Adrenal gland (tissue), 9 donors: ENCODE measurements at regions not wholly inside any gene's neighbourhood (a gene's known extent, or its start where the extent isn't known, plus 50 kb on each side); places are given as distances from the start of the nearest gene placed in this dataset.

Experiments used
- DNase-seq, 7 donors: peaks; one replicate each; pipeline ENCODE4 v3.0.0-alpha.2; 2019 to 2020
- H3K27ac ChIP-seq, 5 donors: fragments of 200-600 bp; sonication (generic) in 4 of 5; 1 replicate in 3 of 5; 2 replicates in 2 of 5; pipeline versions ENCODE4 v1.5.1 to v1.8.0; 2016 to 2020; ENCODE audit warnings: mild to moderate bottlenecking in 1 of 5
- H3K27me3 ChIP-seq: fragments of 200-600 bp; 2 replicates; pipeline ENCODE4 v1.8.0; 2021
- H3K36me3 ChIP-seq, 2 donors: fragments of 200-600 bp; replicated peaks in 1 of 2; 1 replicate in 1 of 2; 2 replicates in 1 of 2; pipeline versions ENCODE4 v1.5.1 to v1.8.0; 2018 to 2022
- H3K4me1 ChIP-seq, 2 donors: fragments of 200-600 bp; replicated peaks in 1 of 2; 1 replicate in 1 of 2; 2 replicates in 1 of 2; pipeline versions ENCODE4 v1.5.1 to v1.8.0; 2018 to 2021
- H3K4me3 ChIP-seq, 4 donors: fragments of 200-600 bp; sonication (generic) in 3 of 4; one replicate each; pipeline ENCODE4 v1.5.1; 2016 to 2018
- H3K9me3 ChIP-seq, 3 donors: fragments of 200-600 bp; sonication (generic) in 1 of 3; replicated peaks in 1 of 3; 1 replicate in 2 of 3; 2 replicates in 1 of 3; pipeline versions ENCODE4 v1.5.1 to v1.8.0; 2016 to 2021
- POLR2A ChIP-seq, 2 donors: fragments of 450-650 bp; IDR thresholded peaks; one replicate each; pipeline ENCODE4 v1.6.1; 2017; ENCODE audit warnings: antibody characterized with exemption in 2 of 2, mild to moderate bottlenecking in 2 of 2, moderate library complexity in 1 of 2
- WGBS, 4 donors: extraction: QIAGEN DNeasy Blood & Tissue Kit in 2 of 4; methylation state at CpG; one replicate each; pipeline versions ENCODE4 v1.1.5 to v1.1.7; 2013 to 2017; 5-methylcytosine and 5-hydroxymethylcytosine counted together
- intact Hi-C, 2 donors: fragments of 100-400 bp; cut with DNase I; formaldehyde crosslinking; loops; one replicate each; pipeline versions ENCODE4 v1.14.1 to v1.15.0; 2022 to 2023
- TF ChIP-seq, protein P1 (sequence below), 6 experiments: fragments of 450-650 bp in 4 of 6; fragments of 200-600 bp in 2 of 6; sonication (generic) in 1 of 6; IDR thresholded peaks; 1 replicate in 5 of 6; 2 replicates in 1 of 6; pipeline versions ENCODE4 v1.5.1 to v1.8.0; 2016 to 2021; ENCODE audit warnings: antibody characterized with exemption in 6 of 6, mild to moderate bottlenecking in 2 of 6, moderate library complexity in 1 of 6
- donor health status: healthy with polysubstance abuse.
- donor health status: Bipolar disorder and iron deficiency.
- donor health status: DM: yes; HTN: yes; CAD: no.
- donor health status: DM: no; HTN: no; CAD: no.
- donor health status: DM: no; HTN: no; CAD: no.

DNA sequence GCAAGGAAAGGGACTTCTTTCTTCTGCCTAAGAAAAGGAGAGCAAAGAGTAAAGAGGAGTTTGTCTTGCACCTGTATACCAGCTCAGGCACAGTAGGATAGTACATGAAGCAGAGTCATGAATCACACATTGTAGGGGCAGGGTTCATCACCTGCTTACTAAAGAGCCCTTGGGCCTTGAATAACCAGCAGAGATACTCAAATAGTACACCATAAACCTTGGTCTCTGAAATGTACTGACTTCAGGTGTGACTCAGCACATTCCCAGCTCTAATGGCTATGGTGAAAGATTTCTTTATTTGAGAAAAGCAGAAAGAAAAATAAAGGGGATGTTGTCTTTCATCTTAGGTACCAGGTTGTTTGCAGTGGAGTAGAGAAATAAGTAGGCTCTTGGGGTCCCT lies 122.8 kb downstream of the KDM5D start:
- TF ChIP-seq POLR2A (IDR thresholded peaks at IDR 0.05): no peak
- TF ChIP-seq, protein P1, sequence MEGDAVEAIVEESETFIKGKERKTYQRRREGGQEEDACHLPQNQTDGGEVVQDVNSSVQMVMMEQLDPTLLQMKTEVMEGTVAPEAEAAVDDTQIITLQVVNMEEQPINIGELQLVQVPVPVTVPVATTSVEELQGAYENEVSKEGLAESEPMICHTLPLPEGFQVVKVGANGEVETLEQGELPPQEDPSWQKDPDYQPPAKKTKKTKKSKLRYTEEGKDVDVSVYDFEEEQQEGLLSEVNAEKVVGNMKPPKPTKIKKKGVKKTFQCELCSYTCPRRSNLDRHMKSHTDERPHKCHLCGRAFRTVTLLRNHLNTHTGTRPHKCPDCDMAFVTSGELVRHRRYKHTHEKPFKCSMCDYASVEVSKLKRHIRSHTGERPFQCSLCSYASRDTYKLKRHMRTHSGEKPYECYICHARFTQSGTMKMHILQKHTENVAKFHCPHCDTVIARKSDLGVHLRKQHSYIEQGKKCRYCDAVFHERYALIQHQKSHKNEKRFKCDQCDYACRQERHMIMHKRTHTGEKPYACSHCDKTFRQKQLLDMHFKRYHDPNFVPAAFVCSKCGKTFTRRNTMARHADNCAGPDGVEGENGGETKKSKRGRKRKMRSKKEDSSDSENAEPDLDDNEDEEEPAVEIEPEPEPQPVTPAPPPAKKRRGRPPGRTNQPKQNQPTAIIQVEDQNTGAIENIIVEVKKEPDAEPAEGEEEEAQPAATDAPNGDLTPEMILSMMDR (IDR thresholded peaks at IDR 0.05): no peak
- Histone ChIP-seq H3K27me3 (no peaks in the 10 kb centered on the region), H3K4me3 (no peak overlapping the region), H3K9me3 (no peaks in the 10 kb centered on the region), H3K36me3 (no peaks in the 10 kb centered on the region), H3K4me1 (no peaks in the 10 kb centered on the region), H3K27ac (no peak overlapping the region)
- no peak for DNase-seq
- intact Hi-C loops: no loop called here

DNA sequence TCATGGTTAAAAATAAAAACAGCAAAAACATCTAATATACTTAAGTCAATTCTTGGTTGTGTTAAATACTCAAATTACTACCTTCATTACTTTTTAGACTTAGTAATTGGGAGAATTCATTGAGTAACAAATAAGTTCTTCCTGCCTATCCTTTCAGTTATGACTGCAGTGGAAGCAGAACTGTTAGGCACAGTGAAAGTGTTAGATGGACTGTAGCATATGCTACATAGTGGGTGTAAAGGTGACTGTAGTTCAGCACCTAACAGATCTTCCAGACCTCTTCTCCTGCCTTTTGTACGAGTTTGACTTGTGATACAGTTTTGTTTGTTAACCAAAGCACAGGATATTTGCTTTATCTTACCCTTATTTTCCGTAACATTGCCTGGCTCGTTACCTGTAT lies 143.4 kb downstream of the KDM5D start:
- DNase-seq: no peak
- intact Hi-C loops: no loop called here
- Histone ChIP-seq H3K27me3 (no peaks in the 10 kb centered on the region), H3K4me3 (no peak overlapping the region), H3K36me3 (no peaks in the 10 kb centered on the region), H3K4me1 (no peaks in the 10 kb centered on the region), H3K9me3 (no peaks in the 10 kb centered on the region), H3K27ac (no peak overlapping the region)
- 88 to 92% methylated on average over 3 of the region's 3 CpGs; no CpG with 5 or more reads in 2 of the 4 donors for WGBS, 4 donors
- TF ChIP-seq, protein P1 (IDR thresholded peaks at IDR 0.05): no peak
- no peak for TF ChIP-seq POLR2A (IDR thresholded peaks at IDR 0.05)

DNA sequence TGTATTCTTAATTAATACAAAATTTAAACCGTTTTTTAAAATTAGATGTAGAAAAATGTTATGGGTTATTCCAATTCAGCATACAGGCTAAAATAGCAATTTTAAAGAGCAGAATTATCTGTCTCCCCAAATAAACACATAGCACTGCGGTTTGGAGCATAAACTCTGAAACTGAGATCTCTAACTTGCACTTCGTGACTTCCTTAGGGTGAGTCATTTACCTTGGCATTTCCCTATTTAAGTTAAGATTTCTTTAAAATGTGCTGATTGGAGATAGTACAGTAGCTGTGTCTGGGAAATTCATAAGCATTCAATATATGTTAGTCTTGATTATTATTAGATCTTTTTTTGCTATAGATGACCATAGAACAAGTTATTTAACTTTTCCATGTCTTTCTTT lies 143.8 kb downstream of the KDM5D start:
- WGBS, 4 donors: 47 to 61% methylated on average over 3 of the region's 3 CpGs; no CpG with 5 or more reads in 2 of the 4 donors
- TF ChIP-seq POLR2A (IDR thresholded peaks at IDR 0.05): no peak
- TF ChIP-seq, protein P1 (IDR thresholded peaks at IDR 0.05): no peak
- intact Hi-C loops: no loop called here
- Histone ChIP-seq H3K9me3 (no peaks in the 10 kb centered on the region), H3K4me3 (no peak overlapping the region), H3K36me3 (no peaks in the 10 kb centered on the region), H3K27me3 (no peaks in the 10 kb centered on the region), H3K27ac (no peak overlapping the region), H3K4me1 (no peaks in the 10 kb centered on the region)
- no peak for DNase-seq

DNA sequence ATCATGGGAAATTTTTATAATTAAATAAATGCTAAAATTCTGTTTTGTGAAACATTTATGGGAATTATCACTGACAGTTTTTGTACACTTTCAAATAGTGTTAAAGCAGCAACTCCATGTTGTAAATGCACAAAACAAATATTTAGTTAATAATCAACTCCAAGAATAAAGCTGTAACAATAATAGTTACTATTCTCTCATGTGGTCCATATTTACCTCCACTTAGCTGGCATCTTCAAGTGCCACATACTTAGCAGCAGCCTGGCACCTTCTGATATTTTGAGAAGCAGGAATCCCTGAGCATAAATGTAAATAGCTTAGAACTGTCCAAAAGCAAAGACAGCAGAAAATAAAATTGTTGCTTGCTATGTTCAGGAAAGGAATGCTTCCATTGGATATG lies 154.3 kb downstream of the KDM5D start:
- TF ChIP-seq, protein P1 (IDR thresholded peaks at IDR 0.05): no peak
- no peak for TF ChIP-seq POLR2A (IDR thresholded peaks at IDR 0.05)
- no peaks in the 10 kb centered on the region for H3K4me1 ChIP-seq
- H3K36me3 ChIP-seq: no peaks in the 10 kb centered on the region
- H3K9me3 ChIP-seq: no peaks in the 10 kb centered on the region
- no peak overlapping the region for H3K27ac ChIP-seq
- intact Hi-C loops: no loop called here
- no peak overlapping the region for H3K4me3 ChIP-seq
- no peaks in the 10 kb centered on the region for H3K27me3 ChIP-seq
- DNase-seq: no peak
